ENCODE measurements at regions not wholly inside any gene's neighbourhood (a gene's known extent, or its start where the extent isn't known, plus 50 kb on each side); places are given as distances from the start of the nearest gene placed in this dataset.

GRCh38 chr4:152202415-152202814 is 333.5 kb downstream of the FBXW7 start:
- POLR2A ChIA-PET, result no interaction called here
- CTCF ChIA-PET, result no interaction called here
- Histone ChIP-seq H3K79me2 (ENCODE audit: control insufficient read depth, insufficient read depth, low read length) (no peaks in the 10 kb centered on the region), H3K4me3 (ENCODE audit: control extremely low read depth in 1 of 5, extremely low read depth in 1 of 5, insufficient read depth in 1 of 5, low read depth in 2 of 5, low read length in 4 of 5) (no peak overlapping the region), H3K27ac (ENCODE audit: low read length in 2 of 2) (no peak overlapping the region), H3K36me3 (replicated peaks in 1 of 2; ENCODE audit: control extremely low read depth in 1 of 2, control insufficient read depth in 1 of 2, extremely low read depth in 1 of 2, insufficient read depth in 2 of 2, low read length in 1 of 2) (no peaks in the 10 kb centered on the region), H3K9ac (ENCODE audit: low read length) (no peak overlapping the region), H3K9me3 (ENCODE audit: control extremely low read depth in 1 of 3, control insufficient read depth in 2 of 3, insufficient read depth in 1 of 3, low read length in 2 of 3) (no peaks in the 10 kb centered on the region), H2AFZ (ENCODE audit: insufficient read depth, low read depth, low read length, poor library complexity, severe bottlenecking) (no peak overlapping the region), H3K4me1 (ENCODE audit: control insufficient read depth in 2 of 2, insufficient read depth in 2 of 2, low read length in 2 of 2) (no peaks in the 10 kb centered on the region), H3K4me2 (replicated peaks; ENCODE audit: low read depth, low read length, poor library complexity, severe bottlenecking) (no peak overlapping the region), H4K20me1 (ENCODE audit: control insufficient read depth, insufficient read depth, low read length, poor library complexity, severe bottlenecking) (no peaks in the 10 kb centered on the region), H3K27me3 (replicated peaks in 1 of 4; ENCODE audit: control extremely low read depth in 1 of 4, control insufficient read depth in 3 of 4, insufficient read depth in 4 of 4, low read length in 3 of 4) (no peaks in the 10 kb centered on the region)
- no peak overlapping the region for H3K27ac Mint-ChIP-seq
- no peak for TF ChIP-seq CTCF (IDR thresholded peaks at IDR 0.05)
- no peak for TF ChIP-seq EZH2 (IDR thresholded peaks at IDR 0.05; ENCODE audit: borderline replicate concordance, insufficient read depth, low read depth, low read length, poor library complexity, severe bottlenecking)
- ATAC-seq (ENCODE audit: low read depth) (no peak), DNase-seq (no peak)
- peaks cover 14% of the 10 kb centered on the region for H3K27me3 Mint-ChIP-seq
- 80% methylated on average over 1 of the region's 3 CpGs for WGBS (ENCODE audit: insufficient coverage)
- intact Hi-C loops (cut with micrococcal nuclease), result no loop called here
- no peaks in the 10 kb centered on the region for H3K9me3 Mint-ChIP-seq (ENCODE audit: insufficient read depth)
- H3K4me3 Mint-ChIP-seq, result no peak overlapping the region
- no peaks in the 10 kb centered on the region for H3K4me1 Mint-ChIP-seq

GRCh38 chr4:152200511-152201333 is 335.2 kb downstream of the FBXW7 start:
- peaks cover 14% of the 10 kb centered on the region for H3K27me3 Mint-ChIP-seq
- CTCF ChIA-PET, result no interaction called here
- Histone ChIP-seq H3K27ac (ENCODE audit: low read length in 2 of 2) (no peak overlapping the region), H3K27me3 (replicated peaks in 1 of 4; ENCODE audit: control extremely low read depth in 1 of 4, control insufficient read depth in 3 of 4, insufficient read depth in 4 of 4, low read length in 3 of 4) (no peaks in the 10 kb centered on the region), H4K20me1 (ENCODE audit: control insufficient read depth, insufficient read depth, low read length, poor library complexity, severe bottlenecking) (no peaks in the 10 kb centered on the region), H3K4me3 (ENCODE audit: control extremely low read depth in 1 of 5, extremely low read depth in 1 of 5, insufficient read depth in 1 of 5, low read depth in 2 of 5, low read length in 4 of 5) (no peak overlapping the region), H3K4me1 (ENCODE audit: control insufficient read depth in 2 of 2, insufficient read depth in 2 of 2, low read length in 2 of 2) (no peaks in the 10 kb centered on the region), H3K9ac (ENCODE audit: low read length) (no peak overlapping the region), H3K36me3 (replicated peaks in 1 of 2; ENCODE audit: control extremely low read depth in 1 of 2, control insufficient read depth in 1 of 2, extremely low read depth in 1 of 2, insufficient read depth in 2 of 2, low read length in 1 of 2) (no peaks in the 10 kb centered on the region), H3K79me2 (ENCODE audit: control insufficient read depth, insufficient read depth, low read length) (no peaks in the 10 kb centered on the region), H2AFZ (ENCODE audit: insufficient read depth, low read depth, low read length, poor library complexity, severe bottlenecking) (no peak overlapping the region), H3K4me2 (replicated peaks; ENCODE audit: low read depth, low read length, poor library complexity, severe bottlenecking) (no peak overlapping the region), H3K9me3 (ENCODE audit: control extremely low read depth in 1 of 3, control insufficient read depth in 2 of 3, insufficient read depth in 1 of 3, low read length in 2 of 3) (no peaks in the 10 kb centered on the region)
- ATAC-seq (ENCODE audit: low read depth), result no peak
- POLR2A ChIA-PET, result no interaction called here
- WGBS (ENCODE audit: insufficient coverage), result 95% methylated on average over 4 of the region's 7 CpGs
- no peak overlapping the region for H3K4me3 Mint-ChIP-seq
- H3K27ac Mint-ChIP-seq, result no peak overlapping the region
- no peak for DNase-seq
- H3K9me3 Mint-ChIP-seq (ENCODE audit: insufficient read depth), result no peaks in the 10 kb centered on the region
- intact Hi-C loops (cut with micrococcal nuclease), result no loop called here
- no peaks in the 10 kb centered on the region for H3K4me1 Mint-ChIP-seq
- TF ChIP-seq EZH2 (IDR thresholded peaks at IDR 0.05; ENCODE audit: borderline replicate concordance, insufficient read depth, low read depth, low read length, poor library complexity, severe bottlenecking) (no peak), CTCF (IDR thresholded peaks at IDR 0.05) (no peak)

All from B cell (primary cell).